Stimulated activated CD4-positive, alpha-beta T cell treated with anti-CD3 and anti-CD28 coated beads, Interleukin-4, amount 100 ng/mL, for 48 hours (primary cell): ENCODE measurements at regions not wholly inside any gene's neighbourhood (a gene's known extent, or its start where the extent isn't known, plus 50 kb on each side); places are given as distances from the start of the nearest gene placed in this dataset.

Experiments
- DNase-seq, 2 donors: peaks; one replicate each; pipeline ENCODE4 v3.0.0-alpha.2; 2020; ENCODE audit warnings: low read depth in 2 of 2

DNA sequence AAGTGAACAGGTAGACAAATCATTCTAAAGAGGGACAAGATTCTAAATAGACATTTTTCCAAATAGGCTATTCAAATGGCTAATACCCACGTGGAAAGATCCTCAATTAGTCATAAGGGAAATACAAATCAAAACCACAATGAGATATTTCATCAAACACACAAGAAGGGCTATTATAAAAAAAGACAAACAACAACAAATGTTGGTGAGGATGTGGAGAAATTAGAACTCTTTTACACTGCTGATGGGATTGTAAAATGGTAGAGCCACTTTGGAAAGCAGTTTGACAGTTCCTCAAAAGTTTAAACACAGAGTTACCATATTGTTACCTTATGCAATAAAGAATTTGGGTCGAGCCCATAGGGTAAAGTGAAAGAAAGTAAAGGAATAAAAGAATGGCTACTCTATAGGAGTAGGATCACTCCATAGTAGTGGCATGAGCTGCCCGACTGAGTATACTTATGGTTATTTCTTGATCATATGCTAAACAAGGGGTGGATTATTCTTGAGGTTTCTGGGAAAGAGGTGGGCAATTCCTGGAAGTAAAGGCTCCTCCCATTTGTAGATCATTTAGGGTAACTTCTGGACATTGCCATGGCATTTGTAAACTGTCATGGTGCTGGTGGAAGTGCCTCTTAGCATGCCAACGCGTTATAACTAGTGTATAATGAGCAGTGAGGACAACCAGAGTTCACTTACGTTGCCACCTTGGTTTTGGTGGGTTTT is 58.9 kb upstream of the FAM9C start:
- DNase-seq, result no peak

DNA sequence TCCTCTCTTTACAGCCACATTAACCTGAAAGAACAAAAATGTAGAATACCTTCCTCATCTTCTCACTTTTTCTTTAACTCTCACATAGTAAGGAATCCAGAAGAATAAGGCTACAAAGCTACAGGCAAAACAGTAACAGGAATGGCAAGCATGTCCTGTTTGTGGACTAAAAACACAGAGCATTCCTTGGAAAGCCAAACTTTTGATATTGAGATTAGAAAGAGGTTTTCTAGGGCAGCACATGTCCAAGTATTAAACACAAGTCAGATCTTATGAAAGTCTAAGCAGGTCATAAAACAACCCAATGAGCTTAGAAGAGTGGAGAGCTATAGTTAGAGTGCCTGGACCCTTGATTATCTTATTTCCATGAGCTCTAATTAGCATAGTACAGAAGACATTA is 58.2 kb upstream of the FAM9C start:
- DNase-seq, result no peak

DNA sequence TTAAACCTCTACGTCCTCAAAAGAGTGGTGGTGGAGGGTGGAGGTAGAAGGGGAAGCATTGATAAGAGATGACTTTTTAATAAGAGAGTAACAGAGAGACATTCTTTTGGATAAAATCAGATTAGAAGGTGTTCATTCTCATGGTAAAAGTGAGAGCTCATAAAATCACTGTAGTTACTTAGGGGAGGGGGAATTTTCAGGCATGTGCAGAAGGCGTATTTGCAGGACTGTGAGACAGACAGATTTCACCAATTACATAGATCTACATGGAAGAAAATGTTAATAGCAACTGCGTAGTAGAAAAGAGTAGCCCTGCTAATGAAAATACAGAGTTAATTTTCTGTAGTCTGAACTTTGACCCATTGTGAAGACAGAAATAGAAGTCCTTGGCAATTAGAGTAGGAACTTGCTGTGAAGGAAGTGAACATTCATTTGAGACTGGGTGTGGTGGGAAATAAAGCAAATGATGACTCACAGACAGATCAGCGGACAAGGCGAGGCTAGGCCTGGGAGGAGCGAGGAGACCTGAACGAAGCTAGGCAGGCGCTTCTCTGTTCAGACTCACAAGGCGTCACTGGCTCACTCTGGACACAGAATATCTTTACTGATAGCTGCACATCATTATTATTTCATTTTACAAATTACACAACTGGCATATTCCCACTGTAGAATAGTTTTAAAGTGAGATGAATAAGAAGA is 57.2 kb upstream of the FAM9C start:
- no peak for DNase-seq

DNA sequence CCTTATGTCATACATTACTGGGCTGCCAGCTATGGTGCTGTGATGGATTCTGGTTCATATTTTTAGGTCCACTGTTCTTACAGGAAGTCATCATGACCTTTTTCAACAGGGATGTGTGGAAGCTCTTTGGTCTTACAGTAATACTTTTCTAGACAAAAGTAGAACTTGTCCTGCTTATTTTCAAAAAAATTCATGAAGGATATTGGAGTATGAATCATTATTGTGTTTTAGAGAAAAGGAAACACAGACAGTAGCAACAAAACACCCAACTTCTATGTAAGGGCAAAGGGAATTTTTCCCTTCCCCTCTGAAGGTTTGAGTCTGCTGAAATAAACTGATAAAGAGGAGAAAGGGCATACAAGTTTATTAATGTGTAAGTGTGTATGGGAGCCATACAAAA is 54.7 kb upstream of the FAM9C start:
- no peak for DNase-seq

DNA sequence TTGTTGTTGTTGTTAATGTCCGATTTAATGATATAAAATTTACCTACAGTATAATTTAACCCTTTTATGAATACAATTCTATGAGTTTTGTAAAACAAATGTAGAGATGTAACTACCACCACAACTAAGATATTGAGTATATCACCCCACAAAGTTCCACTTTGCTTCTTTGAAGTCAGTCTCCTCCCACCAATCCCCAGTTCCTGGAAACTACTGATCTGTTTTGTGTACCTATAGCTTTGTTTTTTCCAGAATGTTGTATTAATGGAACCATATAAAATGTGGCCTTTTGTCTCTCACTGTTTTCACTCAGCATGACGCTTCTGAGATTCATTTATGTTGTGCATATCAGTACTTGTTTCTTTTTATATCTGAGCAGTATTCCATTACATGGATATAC is 52.3 kb upstream of the FAM9C start:
- DNase-seq, result no peak

DNA sequence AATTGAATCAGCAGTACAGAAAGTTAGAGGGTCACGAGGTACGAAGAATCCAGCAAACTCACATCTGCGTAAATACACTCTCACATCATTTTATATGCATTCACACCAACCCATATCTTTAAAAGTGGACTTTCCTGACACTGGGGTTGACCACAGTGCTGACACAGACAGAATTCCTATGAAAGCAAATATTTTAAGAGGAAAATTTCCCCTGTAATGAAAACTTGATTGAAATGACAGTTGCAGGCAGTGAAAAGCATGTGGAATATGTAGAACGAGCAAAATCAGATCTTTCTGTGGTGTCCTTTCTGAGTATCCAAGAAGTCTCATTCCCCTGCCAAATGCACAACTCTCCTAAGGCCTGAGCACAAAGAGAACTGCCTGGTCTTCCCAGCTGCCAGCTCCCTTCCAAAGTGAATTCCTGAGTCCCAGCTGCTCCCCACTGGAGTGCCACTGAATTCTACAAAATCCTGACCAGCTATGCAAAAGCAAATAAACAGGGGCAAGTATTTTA is 50.5 kb upstream of the FAM9C start:
- no peak for DNase-seq

DNA sequence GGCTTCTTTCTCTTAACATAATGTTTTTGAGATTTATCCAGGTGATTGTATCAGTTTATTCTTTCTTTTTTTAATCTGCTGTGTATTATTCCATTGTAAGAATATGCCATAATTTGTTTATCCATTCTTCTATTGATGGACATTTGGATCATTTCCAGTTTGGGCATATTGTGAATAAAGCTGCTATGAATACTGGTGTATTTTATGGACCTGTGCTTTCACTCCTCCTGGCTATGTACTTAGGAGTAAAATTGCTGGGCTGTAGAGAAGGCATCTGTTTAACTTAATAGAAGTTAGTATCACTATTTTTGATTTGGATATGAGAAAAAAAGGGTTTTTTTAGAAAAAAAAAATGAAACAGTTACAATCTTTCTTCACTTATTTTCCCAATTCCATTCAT is 50.0 kb upstream of the FAM9C start:
- no peak for DNase-seq
